HEK293T (cell line): ENCODE measurements at regions not wholly inside any gene's neighbourhood (a gene's known extent, or its start where the extent isn't known, plus 50 kb on each side); places are given as distances from the start of the nearest gene placed in this dataset.

Experiments
- ARNT ChIP-seq: fragments of 450-650 bp; IDR thresholded peaks from 2 replicates; pipeline ENCODE4 v1.6.1; 2017; ENCODE audit warnings: mild to moderate bottlenecking
- BHLHE40 ChIP-seq: fragments of 450-650 bp; IDR thresholded peaks from 2 replicates; pipeline ENCODE4 v1.6.1; 2016; ENCODE audit warnings: mild to moderate bottlenecking, moderate library complexity, borderline replicate concordance
- CTBP1 ChIP-seq: fragments of 450-650 bp; IDR thresholded peaks from 2 replicates; pipeline ENCODE4 v1.6.1; 2016; ENCODE audit warnings: borderline replicate concordance
- ELF4 ChIP-seq: fragments of 450-650 bp; IDR thresholded peaks from 2 replicates; pipeline ENCODE4 v1.6.1; 2017; ENCODE audit warnings: antibody characterized with exemption
- FOXA1 ChIP-seq: fragments of 450-650 bp; IDR thresholded peaks from 2 replicates; pipeline ENCODE4 v1.6.1; 2016; ENCODE audit warnings: mild to moderate bottlenecking
- FOXK2 ChIP-seq: fragments of 450-650 bp; IDR thresholded peaks from 2 replicates; pipeline ENCODE4 v1.6.1; 2016; ENCODE audit warnings: mild to moderate bottlenecking
- FOXM1 ChIP-seq: fragments of 450-650 bp; IDR thresholded peaks from 2 replicates; pipeline ENCODE4 v1.6.1; 2017; ENCODE audit warnings: mild to moderate bottlenecking, borderline replicate concordance
- HDGF ChIP-seq: fragments of 450-650 bp; IDR thresholded peaks from 2 replicates; pipeline ENCODE4 v1.6.1; 2017; ENCODE audit warnings: antibody characterized with exemption, borderline replicate concordance
- LEF1 ChIP-seq: fragments of 450-650 bp; IDR thresholded peaks from 2 replicates; pipeline ENCODE4 v1.6.1; 2017; ENCODE audit warnings: mild to moderate bottlenecking, borderline replicate concordance
- NFRKB ChIP-seq: fragments of 450-650 bp; IDR thresholded peaks from 2 replicates; pipeline ENCODE4 v1.6.1; 2016; ENCODE audit warnings: mild to moderate bottlenecking, moderate library complexity
- PKNOX1 ChIP-seq: fragments of 450-650 bp; IDR thresholded peaks from 2 replicates; pipeline ENCODE4 v1.6.1; 2016
- SP1 ChIP-seq: fragments of 450-650 bp; IDR thresholded peaks from 2 replicates; pipeline ENCODE4 v1.6.1; 2017
- SUZ12 ChIP-seq: fragments of 450-650 bp; IDR thresholded peaks from 2 replicates; pipeline ENCODE4 v1.6.1; 2016; ENCODE audit warnings: mild to moderate bottlenecking
- TARDBP ChIP-seq: fragments of 450-650 bp; IDR thresholded peaks from 2 replicates; pipeline ENCODE4 v1.6.1; 2016

GRCh38 chr11:127191261-127191660 is 190.7 kb upstream of the KIRREL3 start:
- no peak for TF ChIP-seq FOXA1
- TF ChIP-seq LEF1, result no peak
- no peak for TF ChIP-seq CTBP1
- no peak for TF ChIP-seq HDGF
- TF ChIP-seq TARDBP, result no peak
- TF ChIP-seq NFRKB, result no peak
- TF ChIP-seq PKNOX1, result no peak
- TF ChIP-seq BHLHE40, result no peak
- TF ChIP-seq FOXK2, result no peak
- TF ChIP-seq SUZ12, result no peak
- no peak for TF ChIP-seq FOXM1
- TF ChIP-seq SP1, result no peak
- TF ChIP-seq ELF4, result no peak
- TF ChIP-seq ARNT, result no peak
